ENCODE measurements at regions not wholly inside any gene's neighbourhood (a gene's known extent, or its start where the extent isn't known, plus 50 kb on each side); places are given as distances from the start of the nearest gene placed in this dataset.

- DNase-seq, result no peak
Measured at GRCh38 chr13:111897178-111897845, 169.6 kb upstream of the SOX1 start.

GRCh38 chr13:111897846-111898215 is 169.1 kb upstream of the SOX1 start:
- no peak for DNase-seq

GRCh38 chr13:111898956-111899713 is 167.8 kb upstream of the SOX1 start:
- DNase-seq, result no peak

GRCh38 chr13:111899714-111900389 is 167.1 kb upstream of the SOX1 start:
- DNase-seq, result no peak

GRCh38 chr13:111900390-111901131 is 166.4 kb upstream of the SOX1 start:
- DNase-seq, result no peak

GRCh38 chr13:111901267-111901915 is 165.6 kb upstream of the SOX1 start:
- no peak for DNase-seq

- DNase-seq, result no peak
Measured at GRCh38 chr13:111902726-111903125, 164.2 kb upstream of the SOX1 start.

GRCh38 chr13:111903143-111903542 is 163.8 kb upstream of the SOX1 start:
- DNase-seq, result no peak

- no peak for DNase-seq
Measured at GRCh38 chr13:111904166-111904565, 162.8 kb upstream of the SOX1 start.

- peak; percentile 8 for DNase-seq
Measured at GRCh38 chr13:111904701-111905608, 162.0 kb upstream of the SOX1 start.

- DNase-seq, result no peak
Measured at GRCh38 chr13:111905609-111905945, 161.4 kb upstream of the SOX1 start.

- DNase-seq, result no peak
Measured at GRCh38 chr13:111906306-111906705, 160.6 kb upstream of the SOX1 start.

GRCh38 chr13:111906816-111907215 is 160.1 kb upstream of the SOX1 start:
- no peak for DNase-seq

- no peak for DNase-seq
Measured at GRCh38 chr13:111907341-111907880, 159.5 kb upstream of the SOX1 start.

- DNase-seq, result no peak
Measured at GRCh38 chr13:111908361-111908760, 158.6 kb upstream of the SOX1 start.

GRCh38 chr13:111908981-111909380 is 158.0 kb upstream of the SOX1 start:
- DNase-seq, result no peak

GRCh38 chr13:111909501-111909900 is 157.4 kb upstream of the SOX1 start:
- no peak for DNase-seq

GRCh38 chr13:111909971-111910671 is 156.8 kb upstream of the SOX1 start:
- no peak for DNase-seq

GRCh38 chr13:111911121-111911720 is 155.7 kb upstream of the SOX1 start:
- no peak for DNase-seq

- no peak for DNase-seq
Measured at GRCh38 chr13:111911754-111912452, 155.0 kb upstream of the SOX1 start.

All from hematopoietic multipotent progenitor cell treated with erythropoietin and hydrocortisone succinate and interleukin-3 and kit ligand, for 4 days (in vitro differentiated cells).